H1 (cell line): ENCODE measurements at regions not wholly inside any gene's neighbourhood (a gene's known extent, or its start where the extent isn't known, plus 50 kb on each side); places are given as distances from the start of the nearest gene placed in this dataset.
A peak's percentile ranks its signal among the peaks of the same experiment; 100 is the strongest.

Source experiments
- CTCF ChIA-PET: fragments of 300-600 bp; sonication (Branson Sonifier 250); formaldehyde crosslinking; loops from one replicate; lab custom pipeline; 2021; ENCODE audit not compliant: partially characterized antibody; lab: Charles Lee
- POLR2A ChIA-PET: fragments of 300-600 bp; sonication (Branson Sonifier 250); formaldehyde crosslinking; loops from one replicate; lab custom pipeline; 2021; ENCODE audit warnings: inconsistent platforms; ENCODE audit not compliant: partially characterized antibody; lab: Charles Lee
- DNase-seq, 2 experiments: peaks; one replicate each; pipeline versions ENCODE4 v3.0.0 to v3.0.0-alpha.2; 2010 to 2022; ENCODE audit warnings: low spot score in 2 of 2, low read depth in 1 of 2, mixed read lengths in 1 of 2
- FAIRE-seq: peaks from 2 replicates; lab custom pipeline; 2011; peaks lifted over from hg19 to GRCh38; lab: Jason Lieb, UNC
- H2AFZ ChIP-seq: 2 replicates; pipeline ENCODE4 v1.8.1; 2012; ENCODE audit warnings: low read length, inconsistent platforms
- H2AK5ac ChIP-seq: 2 replicates; pipeline ENCODE4 v1.6.1; 2013; ENCODE audit warnings: low read depth, low read length
- H2BK120ac ChIP-seq: replicated peaks from 2 replicates; pipeline ENCODE3; 2013; ENCODE audit warnings: low read depth, low read length, inconsistent platforms
- H2BK12ac ChIP-seq: 2 replicates; pipeline ENCODE4 v1.6.1; 2013; ENCODE audit warnings: low read depth, low read length
- H2BK15ac ChIP-seq: 2 replicates; pipeline ENCODE4 v1.6.1; 2013; ENCODE audit warnings: low read length
- H2BK20ac ChIP-seq: 2 replicates; pipeline ENCODE4 v1.6.1; 2013; ENCODE audit warnings: low read length
- H2BK5ac ChIP-seq: 2 replicates; pipeline ENCODE4 v1.6.1; 2013; ENCODE audit warnings: low read depth, low read length
- H3K14ac ChIP-seq: 2 replicates; pipeline ENCODE4 v1.6.1; 2013; ENCODE audit warnings: inconsistent platforms; ENCODE audit not compliant: insufficient read length
- H3K18ac ChIP-seq: 2 replicates; pipeline ENCODE4 v1.6.1; 2013; ENCODE audit warnings: low read length; ENCODE audit errors: extremely low read depth
- H3K23ac ChIP-seq: 2 replicates; pipeline ENCODE4 v1.6.1; 2013; ENCODE audit warnings: inconsistent platforms; ENCODE audit not compliant: insufficient read length
- H3K23me2 ChIP-seq: 2 replicates; pipeline ENCODE4 v1.6.1; 2013; ENCODE audit warnings: low read depth, low read length
- H3K27ac ChIP-seq: 2 replicates; pipeline ENCODE4 v1.6.1; 2011; ENCODE audit warnings: low read depth, low read length, inconsistent platforms
- H3K27me3 ChIP-seq, 4 experiments: replicated peaks in 1 of 4; 1 replicate in 1 of 4; 2 replicates in 3 of 4; pipeline versions ENCODE4 v1.6.1 to v1.8.1; 2011 to 2013; ENCODE audit warnings: low read length in 3 of 4, mild to moderate bottlenecking in 3 of 4, inconsistent platforms in 2 of 4, mixed read lengths in 2 of 4, moderate library complexity in 1 of 4; ENCODE audit not compliant: control insufficient read depth in 3 of 4, insufficient read depth in 3 of 4; ENCODE audit errors: extremely low read depth in 1 of 4
- H3K36me3 ChIP-seq, 4 experiments: 2 replicates each; pipeline versions ENCODE4 v1.6.1 to v1.8.1; 2011 to 2013; ENCODE audit warnings: mild to moderate bottlenecking in 4 of 4, low read length in 3 of 4, moderate library complexity in 2 of 4, control low read depth in 1 of 4, inconsistent platforms in 1 of 4; ENCODE audit not compliant: insufficient read depth in 4 of 4, control insufficient read depth in 2 of 4
- H3K4ac ChIP-seq: replicated peaks from 2 replicates; pipeline ENCODE3; 2013; ENCODE audit warnings: low read length, low read depth, mixed read lengths, inconsistent platforms; ENCODE audit not compliant: insufficient read length
- H3K4me1 ChIP-seq, 4 experiments: replicated peaks in 1 of 4; 1 replicate in 1 of 4; 2 replicates in 3 of 4; pipeline versions ENCODE4 v1.6.1 to v1.8.1; 2011 to 2013; ENCODE audit warnings: low read length in 3 of 4, inconsistent platforms in 2 of 4, mixed read lengths in 1 of 4; ENCODE audit not compliant: insufficient read depth in 4 of 4, control insufficient read depth in 3 of 4
- H3K4me2 ChIP-seq, 2 experiments: 2 replicates each; pipeline versions ENCODE4 v1.6.1 to v1.8.1; 2011 to 2013; ENCODE audit warnings: low read depth in 2 of 2, low read length in 2 of 2, control low read depth in 1 of 2, inconsistent platforms in 1 of 2, mild to moderate bottlenecking in 1 of 2; ENCODE audit not compliant: insufficient read depth in 1 of 2
- H3K4me3 ChIP-seq, 4 experiments: fragments of 200-600, 300-600 bp in 1 of 4; sonication (generic), shearing (Covaris generic), sonication (Bioruptor Twin) in 1 of 4; 2 replicates each; pipeline versions ENCODE4 v1.5.1 to v1.8.1; 2011 to 2016; ENCODE audit warnings: low read length in 4 of 4, low read depth in 3 of 4, control low read depth in 2 of 4, inconsistent platforms in 2 of 4, mild to moderate bottlenecking in 2 of 4, mixed read lengths in 1 of 4, moderate library complexity in 1 of 4; ENCODE audit not compliant: insufficient read depth in 2 of 4; ENCODE audit errors: extremely low read depth in 1 of 4
- H3K56ac ChIP-seq: replicated peaks from 2 replicates; pipeline ENCODE3; 2013; ENCODE audit warnings: low read depth, mild to moderate bottlenecking, mixed read lengths, low read length, inconsistent platforms; ENCODE audit not compliant: insufficient read length
- H3K79me1 ChIP-seq: 2 replicates; pipeline ENCODE4 v1.6.1; 2013; ENCODE audit warnings: low read depth, low read length, control low read depth
- H3K79me2 ChIP-seq, 2 experiments: 2 replicates each; pipeline versions ENCODE4 v1.6.1 to v1.8.1; 2012 to 2013; ENCODE audit warnings: low read length in 2 of 2, mild to moderate bottlenecking in 2 of 2, inconsistent platforms in 1 of 2; ENCODE audit not compliant: insufficient read depth in 2 of 2, control insufficient read depth in 1 of 2
- H3K9ac ChIP-seq, 4 experiments: replicated peaks in 1 of 4; 1 replicate in 1 of 4; 2 replicates in 3 of 4; pipeline versions ENCODE4 v1.6.1 to v1.8.1; 2011 to 2013; ENCODE audit warnings: low read depth in 3 of 4, low read length in 3 of 4, control low read depth in 2 of 4, mild to moderate bottlenecking in 2 of 4, moderate library complexity in 2 of 4, inconsistent platforms in 1 of 4; ENCODE audit errors: extremely low read depth in 1 of 4
- H3K9me3 ChIP-seq, 2 experiments: 2 replicates each; pipeline versions ENCODE4 v1.6.1 to v1.8.1; 2012 to 2013; ENCODE audit warnings: mild to moderate bottlenecking in 2 of 2, moderate library complexity in 2 of 2, control low read depth in 1 of 2, inconsistent platforms in 1 of 2, low read depth in 1 of 2, low read length in 1 of 2, mixed read lengths in 1 of 2; ENCODE audit not compliant: insufficient read depth in 2 of 2
- H4K20me1 ChIP-seq, 2 experiments: replicated peaks in 1 of 2; 2 replicates each; pipeline versions ENCODE3 to v1.8.1; 2011 to 2013; ENCODE audit warnings: inconsistent platforms in 2 of 2, low read length in 2 of 2, mild to moderate bottlenecking in 1 of 2; ENCODE audit not compliant: insufficient read depth in 2 of 2, control insufficient read depth in 1 of 2
- H4K5ac ChIP-seq: 2 replicates; pipeline ENCODE4 v1.6.1; 2013; ENCODE audit warnings: low read length, low read depth, mixed read lengths, inconsistent platforms; ENCODE audit not compliant: insufficient read length
- H4K8ac ChIP-seq: 2 replicates; pipeline ENCODE4 v1.8.0; 2013; ENCODE audit warnings: mild to moderate bottlenecking, moderate library complexity, low read length, inconsistent platforms; ENCODE audit not compliant: insufficient read depth; ENCODE audit errors: extremely low read depth
- H4K91ac ChIP-seq: replicated peaks from 2 replicates; pipeline ENCODE3; 2013; ENCODE audit warnings: low read length, mixed read lengths, inconsistent platforms; ENCODE audit not compliant: insufficient read length
- BACH1 ChIP-seq: IDR thresholded peaks from 2 replicates; pipeline ENCODE4 v1.6.1; 2012; ENCODE audit warnings: low read length, improper control_type of control experiment
- BRCA1 ChIP-seq: IDR thresholded peaks from 2 replicates; pipeline ENCODE4 v1.6.1; 2012; ENCODE audit warnings: low read depth, low read length, improper control_type of control experiment
- CBX8 ChIP-seq: fragments of 300-800, 300-1000 bp; sonication (generic); IDR thresholded peaks from 2 replicates; pipeline ENCODE4 v1.7.1; 2016; ENCODE audit warnings: low read depth, low read length, borderline replicate concordance
- CHD1 ChIP-seq: IDR thresholded peaks from 2 replicates; pipeline ENCODE4 v1.6.1; 2012; ENCODE audit warnings: low read depth, low read length, improper control_type of control experiment
- EGR1 ChIP-seq: IDR thresholded peaks from 2 replicates; pipeline ENCODE4 v1.6.1; 2011; ENCODE audit warnings: low read depth, low read length, borderline replicate concordance
- GABPA ChIP-seq: IDR thresholded peaks from 2 replicates; pipeline ENCODE4 v1.6.1; 2011; ENCODE audit warnings: mild to moderate bottlenecking, low read length, moderate library complexity, borderline replicate concordance; ENCODE audit not compliant: insufficient read depth
- KDM4A ChIP-seq: IDR thresholded peaks from one replicate; pipeline ENCODE4 v1.7.1; 2012; ENCODE audit warnings: low read depth, mild to moderate bottlenecking, moderate library complexity, low read length, inconsistent platforms; ENCODE audit not compliant: severe bottlenecking
- POU5F1 ChIP-seq: IDR thresholded peaks from 2 replicates; pipeline ENCODE4 v1.6.1; 2011; ENCODE audit warnings: low read depth, mild to moderate bottlenecking, low read length, moderate library complexity
- SP2 ChIP-seq: IDR thresholded peaks from 2 replicates; pipeline ENCODE4 v1.6.1; 2012; ENCODE audit warnings: mild to moderate bottlenecking, low read length, inconsistent platforms
- SRF ChIP-seq: IDR thresholded peaks from 2 replicates; pipeline ENCODE4 v1.6.1; 2011; ENCODE audit warnings: mild to moderate bottlenecking, low read depth, low read length, moderate library complexity
- TAF1 ChIP-seq: IDR thresholded peaks from 2 replicates; pipeline ENCODE4 v1.6.1; 2011; ENCODE audit warnings: mild to moderate bottlenecking, low read depth, low read length
- TBP ChIP-seq: IDR thresholded peaks from 2 replicates; pipeline ENCODE4 v1.6.1; 2011; ENCODE audit warnings: low read depth, low read length, improper control_type of control experiment
- TCF12 ChIP-seq: IDR thresholded peaks from 2 replicates; pipeline ENCODE4 v1.6.1; 2011; ENCODE audit warnings: low read depth, mild to moderate bottlenecking, low read length
- WGBS, 2 experiments: shearing (Covaris generic) in 1 of 2; methylation state at CpG; one replicate each; pipeline versions ENCODE4 v1.1.6 to v1.1.7; 2013 to 2015; ENCODE audit warnings: low lambda C conversion rate in 2 of 2, mixed read lengths in 2 of 2, inconsistent platforms in 1 of 2, low coverage in 1 of 2, missing lambda C conversion rate in 1 of 2; ENCODE audit not compliant: insufficient replicate concordance in 2 of 2, insufficient coverage in 1 of 2, insufficient read length in 1 of 2; ENCODE audit errors: extremely low coverage in 1 of 2, missing lambda C conversion rate in 1 of 2; 5-methylcytosine and 5-hydroxymethylcytosine counted together
- TF ChIP-seq, protein P1 (sequence below), 3 experiments: IDR thresholded peaks; 1 replicate in 2 of 3; 2 replicates in 1 of 3; pipeline versions ENCODE4 v1.5.1 to v1.6.1; 2011; ENCODE audit warnings: low read length in 3 of 3, mild to moderate bottlenecking in 3 of 3, inconsistent platforms in 2 of 3, low read depth in 1 of 3, moderate library complexity in 1 of 3; ENCODE audit not compliant: insufficient read depth in 1 of 3; ENCODE audit errors: control extremely low read depth in 1 of 3

DNA sequence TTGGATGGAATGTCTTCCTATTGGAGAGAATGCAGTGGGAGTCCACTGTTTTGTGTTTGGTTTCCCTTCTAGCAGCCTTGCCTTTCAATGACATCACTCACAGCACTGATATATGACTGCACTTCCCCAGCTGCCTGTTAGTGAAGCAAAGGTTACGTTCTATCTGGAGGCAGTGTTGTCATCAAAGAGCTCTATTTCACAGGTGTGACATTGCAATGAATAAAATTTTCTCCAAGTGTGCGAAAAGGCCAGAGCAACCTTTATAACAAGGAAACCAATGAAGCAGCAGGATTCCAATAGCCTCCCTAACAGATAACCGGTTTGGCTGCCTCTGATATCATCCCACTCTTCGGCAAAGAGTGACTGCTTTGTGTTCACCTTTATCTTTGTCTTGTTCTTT is 523.5 kb upstream of the ZNF608 start:
- Histone ChIP-seq H3K9me3 (no peaks in the 10 kb centered on the region), H3K14ac (no peak overlapping the region), H4K91ac (no peak overlapping the region), H3K4me2 (no peak overlapping the region), H4K20me1 (no peaks in the 10 kb centered on the region), H3K18ac (no peak overlapping the region), H3K4ac (no peak overlapping the region), H2BK12ac (no peak overlapping the region), H3K27ac (no peak overlapping the region), H3K4me3 (no peak overlapping the region), H2BK5ac (no peak overlapping the region), H3K79me2 (no peaks in the 10 kb centered on the region), H2AK5ac (no peak overlapping the region), H3K56ac (no peak overlapping the region), H3K36me3 (no peaks in the 10 kb centered on the region), H2AFZ (peak overlapping the region; percentile 54; the same call in 1 of the 2 replicates), H2BK20ac (no peak overlapping the region), H4K5ac (no peak overlapping the region), H3K27me3 (no peaks in the 10 kb centered on the region), H3K79me1 (no peaks in the 10 kb centered on the region), H3K9ac (no peak overlapping the region), H4K8ac (no peak overlapping the region), H2BK15ac (no peak overlapping the region), H3K23ac (no peak overlapping the region), H3K4me1 (peaks cover 0 to 6% (median 3%) of the 10 kb centered on the region in 4 experiments; a peak in 2 of 7 replicates), H3K23me2 (no peaks in the 10 kb centered on the region), H2BK120ac (no peak overlapping the region)
- DNase-seq (no peak), FAIRE-seq (peak; percentile 62)
- POLR2A ChIA-PET, result no interaction called here
- WGBS, 2 experiments, result 89% methylated on average over 4 of the region's 4 CpGs; no CpG with 5 or more reads in 1 of the 2 experiments
- CTCF ChIA-PET, result interaction anchor here (0.6 kb wide), 1 partner anchor 335 kb away, joined by 3 read pairs; no protein-coding TSS in a partner anchor
- TF ChIP-seq CHD1, result no peak
- no peak for TF ChIP-seq SP2
- TF ChIP-seq POU5F1, result no peak
- TF ChIP-seq TCF12, result no peak
- TF ChIP-seq TBP, result no peak
- TF ChIP-seq BACH1, result no peak
- TF ChIP-seq, protein P1, sequence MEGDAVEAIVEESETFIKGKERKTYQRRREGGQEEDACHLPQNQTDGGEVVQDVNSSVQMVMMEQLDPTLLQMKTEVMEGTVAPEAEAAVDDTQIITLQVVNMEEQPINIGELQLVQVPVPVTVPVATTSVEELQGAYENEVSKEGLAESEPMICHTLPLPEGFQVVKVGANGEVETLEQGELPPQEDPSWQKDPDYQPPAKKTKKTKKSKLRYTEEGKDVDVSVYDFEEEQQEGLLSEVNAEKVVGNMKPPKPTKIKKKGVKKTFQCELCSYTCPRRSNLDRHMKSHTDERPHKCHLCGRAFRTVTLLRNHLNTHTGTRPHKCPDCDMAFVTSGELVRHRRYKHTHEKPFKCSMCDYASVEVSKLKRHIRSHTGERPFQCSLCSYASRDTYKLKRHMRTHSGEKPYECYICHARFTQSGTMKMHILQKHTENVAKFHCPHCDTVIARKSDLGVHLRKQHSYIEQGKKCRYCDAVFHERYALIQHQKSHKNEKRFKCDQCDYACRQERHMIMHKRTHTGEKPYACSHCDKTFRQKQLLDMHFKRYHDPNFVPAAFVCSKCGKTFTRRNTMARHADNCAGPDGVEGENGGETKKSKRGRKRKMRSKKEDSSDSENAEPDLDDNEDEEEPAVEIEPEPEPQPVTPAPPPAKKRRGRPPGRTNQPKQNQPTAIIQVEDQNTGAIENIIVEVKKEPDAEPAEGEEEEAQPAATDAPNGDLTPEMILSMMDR (IDR thresholded peaks at IDR 0.05; ENCODE audit: control extremely low read depth in 1 of 3, insufficient read depth in 1 of 3, low read depth in 1 of 3, low read length in 3 of 3), result no peak
- no peak for TF ChIP-seq EGR1
- TF ChIP-seq TAF1, result no peak
- TF ChIP-seq GABPA, result no peak
- no peak for TF ChIP-seq BRCA1
- TF ChIP-seq CBX8, result no peak
- no peak for TF ChIP-seq SRF
- no peak for TF ChIP-seq KDM4A
